T-helper 2 cell treated with Interferon-gamma antibody and Interleukin-4, amounts not matched to agents 100 ng/mL and 5 ng/mL, for 36 hours (primary cell): ENCODE measurements at regions not wholly inside any gene's neighbourhood (a gene's known extent, or its start where the extent isn't known, plus 50 kb on each side); places are given as distances from the start of the nearest gene placed in this dataset.
"Not testable (repeated sequence)": the region's sequence is repeated elsewhere in the genome, so short reads cannot be mapped to it uniquely, and the experiment has no call there.

ENCODE experiments used
- intact Hi-C: fragments of 100-400 bp; cut with micrococcal nuclease; formaldehyde crosslinking; loops from one replicate; pipeline ENCODE4 v1.15.1; 2023

DNA sequence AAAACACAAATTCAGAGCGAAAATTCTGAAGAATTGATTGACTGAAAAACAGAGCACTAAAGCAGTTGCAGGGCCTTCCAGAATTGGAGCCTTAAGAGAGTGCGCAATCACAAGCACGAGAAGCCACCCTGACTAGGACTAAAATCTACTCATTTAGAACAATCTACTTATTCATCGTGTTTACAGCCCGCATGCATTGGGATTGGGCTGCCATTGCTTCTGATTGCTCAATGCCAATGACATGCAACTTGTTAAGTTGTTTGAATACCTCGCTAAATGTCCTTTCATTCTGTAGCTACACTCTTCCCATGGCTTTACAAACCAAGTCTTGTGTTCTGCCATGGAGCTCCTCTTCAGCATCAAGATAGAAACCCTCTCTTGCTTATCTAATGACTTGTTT, 425.9 kb upstream of the POM121L12 start:
- intact Hi-C loops = no loop called here

DNA sequence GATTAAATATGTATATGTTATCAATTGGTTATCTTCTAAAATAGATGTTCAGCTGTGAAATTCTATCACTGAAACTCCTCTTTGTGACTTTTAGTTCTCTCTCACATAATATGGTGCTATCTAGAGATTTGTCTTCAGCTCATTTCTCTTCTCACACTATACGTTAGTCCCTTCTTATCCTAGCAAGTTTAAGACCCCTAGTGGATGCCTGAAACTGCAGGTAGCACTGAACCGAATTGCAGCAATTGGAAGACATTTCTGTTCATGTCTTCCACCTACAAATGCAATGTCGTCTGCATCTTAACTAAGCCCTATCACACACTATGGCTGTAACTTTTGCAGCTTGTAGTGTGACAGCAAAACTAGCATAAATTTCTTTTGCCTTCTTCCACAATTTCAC, 442.7 kb upstream of the POM121L12 start:
- intact Hi-C loops = no loop called here

DNA sequence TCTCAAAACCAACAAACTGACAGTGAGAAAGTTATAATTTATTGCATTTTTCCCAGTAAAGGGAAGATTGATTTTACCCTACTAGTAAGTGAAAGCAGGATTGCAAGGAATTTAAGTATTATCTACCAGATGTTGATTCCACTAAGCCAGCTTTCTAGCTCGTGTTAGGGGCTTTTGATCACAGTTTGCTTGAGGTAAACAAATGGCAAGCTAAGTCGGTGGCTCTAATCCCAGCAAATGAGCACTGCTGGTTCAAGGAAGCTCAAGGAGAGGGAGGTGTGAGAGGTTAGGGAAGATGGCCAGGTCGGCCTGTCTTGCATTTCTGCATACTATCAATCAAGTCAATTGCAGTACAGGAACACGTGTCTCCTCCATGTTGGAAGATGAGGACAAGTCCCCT, 448.7 kb upstream of the POM121L12 start:
- intact Hi-C loops = no loop called here

DNA sequence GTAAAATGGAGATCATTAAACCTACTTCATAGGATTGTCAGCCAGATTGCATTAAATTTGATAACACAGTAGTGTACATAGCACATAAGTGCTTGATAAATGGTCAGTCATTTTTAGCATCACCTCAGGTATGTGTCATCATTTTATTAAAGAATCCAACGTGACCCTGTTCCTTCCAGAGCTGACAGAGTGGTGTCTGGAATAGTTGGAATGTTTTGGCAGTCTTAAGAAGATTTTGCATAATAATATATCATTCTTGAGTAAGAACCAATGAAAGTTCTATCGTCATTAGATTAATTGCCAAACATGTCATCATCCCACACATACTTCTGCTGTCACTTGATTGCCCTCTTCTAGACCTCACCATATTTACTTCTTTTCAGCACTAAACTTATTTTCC, 451.4 kb upstream of the POM121L12 start:
- intact Hi-C loops = no loop called here

DNA sequence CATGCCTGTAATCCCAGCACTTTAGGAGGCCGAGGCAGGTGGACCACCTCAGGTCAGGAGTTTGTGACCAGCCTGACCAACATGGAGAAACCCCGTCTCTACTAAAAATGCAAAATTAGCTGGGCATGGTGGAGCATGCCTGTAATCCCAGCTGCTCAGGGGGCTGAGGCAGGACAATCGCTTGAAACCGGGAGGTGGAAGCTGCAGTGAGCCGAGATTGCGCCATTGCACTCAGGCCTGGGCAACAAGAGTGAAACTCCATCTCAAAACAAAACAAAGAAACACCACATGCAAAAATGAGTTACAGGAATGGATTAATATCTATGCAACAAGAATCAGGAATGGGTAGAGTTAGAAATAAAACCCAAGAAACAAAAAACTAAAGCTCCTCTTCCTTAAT, 462.3 kb upstream of the POM121L12 start:
- intact Hi-C loops = not testable (repeated sequence)

DNA sequence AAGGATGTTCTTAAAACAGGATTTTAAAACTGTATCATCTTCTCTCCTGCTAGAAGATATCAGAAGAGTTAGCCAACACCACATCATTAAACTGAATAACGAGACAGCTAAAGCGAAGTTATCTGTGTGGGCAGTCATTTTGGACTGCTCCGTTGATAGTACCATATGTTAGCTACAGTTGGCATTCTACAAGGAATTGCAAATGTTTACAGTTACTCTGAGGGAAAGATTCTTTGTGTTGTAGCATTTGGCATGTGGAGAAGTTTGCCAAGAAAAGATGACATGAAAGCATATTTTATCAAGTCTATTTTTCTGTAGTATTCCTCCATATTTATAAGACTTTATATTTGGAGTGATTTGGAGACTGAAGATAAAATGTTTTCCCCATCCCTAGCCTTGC, 464.4 kb upstream of the POM121L12 start:
- intact Hi-C loops = no loop called here

DNA sequence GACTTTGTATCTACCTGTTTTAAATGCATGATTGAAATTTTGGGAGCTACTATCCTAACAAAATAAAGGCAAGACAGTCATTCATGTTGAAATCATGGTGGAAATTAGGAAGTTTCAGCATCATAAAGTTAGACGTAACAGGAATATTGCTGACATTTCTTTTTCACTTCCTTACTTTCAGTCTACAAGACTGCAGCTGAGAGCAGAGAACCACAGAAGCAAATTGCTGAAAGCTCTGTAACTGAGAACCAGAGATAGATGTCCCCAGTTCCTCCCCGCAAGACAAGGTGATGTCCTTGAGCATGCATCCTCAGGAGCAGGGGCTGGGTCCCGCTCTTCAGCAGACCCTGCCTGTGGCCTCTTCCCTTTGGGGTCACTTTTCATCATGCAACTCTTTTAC, 466.3 kb upstream of the POM121L12 start:
- intact Hi-C loops = no loop called here

DNA sequence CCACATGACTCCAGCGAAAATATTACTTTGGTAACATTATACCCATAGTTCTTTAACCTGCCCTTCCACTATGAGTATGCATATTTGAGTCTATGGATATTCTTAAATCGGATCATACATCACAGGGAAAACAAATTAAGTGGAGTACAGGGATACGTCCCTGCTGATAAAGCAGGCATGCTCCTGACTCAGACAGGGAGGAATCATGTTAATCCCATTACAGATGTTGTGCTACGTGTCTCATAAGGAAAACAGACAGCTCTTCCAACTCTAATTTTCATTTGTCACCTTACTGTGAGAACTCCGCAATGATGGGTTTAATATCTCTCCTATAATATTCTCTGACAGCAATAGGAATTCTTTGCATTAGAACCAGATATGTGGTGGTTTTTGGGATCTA, 469.5 kb upstream of the POM121L12 start:
- intact Hi-C loops = no loop called here

DNA sequence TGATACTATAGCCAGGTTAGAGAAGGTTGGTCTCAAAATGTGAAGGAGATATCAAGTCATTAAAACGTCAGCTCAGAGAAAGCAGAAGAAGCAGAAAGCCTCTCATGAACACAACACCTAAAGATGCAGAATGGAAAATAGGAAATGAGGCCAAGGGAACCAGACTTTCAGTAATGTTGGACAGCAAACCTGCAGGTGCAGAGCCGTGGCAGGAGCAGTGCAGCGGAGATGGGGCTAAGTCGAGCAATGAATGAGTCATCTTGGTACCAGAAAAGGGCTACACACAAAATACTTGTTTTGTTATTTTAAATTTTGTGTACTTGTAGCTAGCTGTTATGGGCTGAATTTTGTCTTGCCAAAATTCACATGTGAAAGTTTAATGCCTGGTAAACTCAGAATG, 479.6 kb upstream of the POM121L12 start:
- intact Hi-C loops = no loop called here

DNA sequence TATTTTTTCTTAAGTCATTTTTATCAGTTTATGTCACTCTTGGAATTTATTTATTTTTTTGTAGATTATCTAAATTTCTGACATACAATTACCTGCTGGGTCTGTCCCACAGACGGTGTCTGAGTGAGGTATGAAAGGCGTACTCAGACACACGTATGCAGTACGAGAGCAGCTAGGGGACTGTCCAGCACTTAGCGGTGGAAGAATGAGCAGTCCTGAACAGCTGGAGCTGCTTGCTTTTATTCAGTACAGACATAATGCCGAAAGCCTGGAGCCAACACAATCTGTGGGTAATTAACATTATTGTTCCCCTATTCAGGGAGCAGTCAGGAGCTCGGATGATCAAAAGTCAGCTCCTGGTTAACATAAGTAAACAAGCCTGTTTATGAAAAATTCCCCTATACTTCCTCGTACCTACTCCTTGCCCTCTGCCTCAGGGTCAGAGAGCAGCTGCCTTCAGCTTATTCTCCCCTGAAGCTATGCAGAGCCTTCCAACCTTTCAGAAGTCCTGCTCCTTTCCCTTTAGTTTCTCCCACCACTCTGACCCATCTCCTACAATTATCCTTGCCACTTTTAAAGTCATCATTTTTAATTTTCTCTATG, 488.0 kb upstream of the POM121L12 start:
- intact Hi-C loops = no loop called here

DNA sequence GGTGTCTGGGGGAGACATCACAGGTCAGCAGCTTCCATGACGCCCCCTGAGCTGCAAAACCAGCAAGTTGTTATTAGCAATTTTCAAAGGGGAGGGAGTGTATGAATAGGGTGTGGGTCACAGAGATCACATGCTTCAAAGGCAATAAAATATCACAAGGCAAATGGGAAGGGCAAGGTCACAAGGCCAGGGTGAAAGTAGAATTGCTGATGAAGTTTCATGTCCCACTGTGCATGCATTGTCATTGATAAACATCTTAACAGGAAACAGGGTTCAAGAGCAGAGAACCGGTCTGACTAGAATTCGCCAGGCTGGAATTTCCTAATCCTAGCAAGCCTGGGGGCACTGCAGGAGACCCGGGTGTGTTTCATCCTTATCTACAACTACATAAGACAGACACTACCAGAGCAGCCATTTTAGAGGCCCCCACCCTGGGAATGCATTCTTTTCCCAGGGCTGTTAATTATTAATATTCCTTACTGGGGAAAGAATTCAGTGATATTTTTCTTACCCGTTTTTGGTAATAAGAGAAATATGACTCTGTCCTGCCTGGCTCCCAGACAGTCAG, 494.2 kb upstream of the POM121L12 start:
- intact Hi-C loops = not testable (repeated sequence)

DNA sequence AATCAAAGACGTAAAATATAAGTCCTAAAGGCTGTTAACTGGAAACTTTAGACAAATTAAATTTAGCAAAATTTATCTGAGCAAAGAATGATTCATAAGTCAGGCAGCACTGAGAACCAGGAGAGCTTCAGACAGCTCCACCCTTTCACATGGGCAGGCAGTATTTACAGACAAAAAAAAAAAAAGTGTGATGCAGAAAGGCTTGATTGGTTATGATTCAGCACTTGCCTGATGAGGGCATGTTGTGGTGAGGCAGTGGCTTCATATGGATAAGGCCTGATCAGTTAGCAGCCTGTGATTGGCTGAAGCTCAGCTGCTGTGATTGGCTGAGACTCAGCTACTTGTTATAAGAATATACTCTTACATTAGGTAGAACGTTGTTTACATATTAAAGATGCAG, 495.4 kb upstream of the POM121L12 start:
- intact Hi-C loops = no loop called here

DNA sequence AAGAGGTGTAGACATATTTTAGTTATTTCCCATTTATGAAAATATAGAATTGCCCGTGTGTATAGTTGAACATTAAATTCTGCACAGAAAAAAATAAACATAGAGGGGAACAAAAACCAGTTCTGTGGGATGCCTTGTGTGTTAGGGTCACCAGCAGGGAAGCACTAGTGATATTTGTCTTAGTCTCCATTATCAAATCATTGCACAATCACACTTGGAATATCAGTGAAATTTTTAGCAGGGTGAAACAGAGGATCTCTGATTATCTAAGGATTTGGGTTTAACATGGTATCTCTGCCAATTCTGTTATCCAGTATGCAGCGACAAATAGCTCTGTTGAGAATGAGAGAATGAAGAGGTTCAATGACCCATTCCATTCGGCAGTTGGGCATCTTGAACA, 496.0 kb upstream of the POM121L12 start:
- intact Hi-C loops = no loop called here

DNA sequence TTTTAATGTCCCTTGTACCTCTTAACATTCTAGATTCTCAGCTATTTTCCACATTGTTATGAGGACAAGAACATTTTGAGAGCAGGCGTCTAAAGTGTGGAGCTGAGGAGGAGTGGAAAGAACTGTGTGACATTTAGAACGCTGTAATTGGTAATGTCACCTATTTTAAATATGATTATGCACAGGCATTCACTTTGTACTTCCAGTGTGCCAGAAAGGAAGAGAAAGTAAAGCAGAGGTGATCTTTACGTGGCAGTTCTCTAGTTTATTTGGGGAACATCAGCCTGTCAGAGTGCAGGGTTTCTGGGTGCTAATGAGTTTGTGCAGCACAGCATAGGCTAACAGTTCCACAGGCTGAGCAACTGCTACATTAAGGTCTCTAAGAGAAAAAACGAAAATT, 498.4 kb upstream of the POM121L12 start:
- intact Hi-C loops = no loop called here

DNA sequence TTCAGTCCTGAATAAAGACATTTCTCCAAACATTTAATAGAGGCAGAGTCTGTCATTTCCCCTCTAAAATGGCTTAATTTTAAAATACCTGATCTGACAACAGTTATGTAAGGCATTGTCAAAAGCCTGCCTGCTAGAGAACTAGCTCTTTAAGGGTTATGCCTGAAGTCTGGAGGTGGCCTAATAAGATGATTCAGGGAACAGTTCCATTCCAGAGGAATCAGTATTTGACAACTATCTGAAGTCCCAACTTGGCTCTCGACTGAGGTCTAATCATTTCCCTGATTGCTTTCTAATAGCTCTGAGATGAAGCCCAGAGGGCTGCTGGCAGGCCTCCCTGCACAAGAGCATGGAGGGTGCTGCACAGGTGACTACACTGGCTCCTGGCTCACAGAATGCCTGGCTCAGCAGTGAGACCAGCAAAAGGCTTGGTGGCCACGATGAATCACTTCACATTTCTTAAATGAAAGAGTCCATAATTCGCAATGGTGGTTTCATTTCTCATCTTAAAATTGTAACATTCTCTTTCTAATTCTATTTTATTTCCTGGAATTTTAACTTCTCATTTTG, 509.6 kb upstream of the POM121L12 start:
- intact Hi-C loops = no loop called here

DNA sequence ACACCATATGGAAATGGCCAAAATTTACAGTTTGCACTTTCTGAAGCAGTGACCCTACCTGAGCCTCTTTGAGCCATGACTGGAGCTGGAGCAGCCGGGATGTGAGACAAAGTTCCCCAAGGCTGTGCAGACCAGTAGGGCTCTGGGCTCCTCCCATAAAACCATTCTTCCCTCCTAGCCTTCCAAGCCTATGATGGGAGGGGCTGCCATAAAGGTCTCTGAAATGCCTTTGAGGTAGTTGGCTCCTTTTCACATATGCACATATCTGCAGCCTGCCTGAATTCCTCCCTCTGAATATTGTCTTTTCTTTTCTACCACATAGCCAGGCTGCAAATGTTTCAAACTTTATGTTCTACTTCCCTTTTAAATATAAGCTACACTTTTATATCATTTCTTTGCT, 516.6 kb upstream of the POM121L12 start:
- intact Hi-C loops = no loop called here

DNA sequence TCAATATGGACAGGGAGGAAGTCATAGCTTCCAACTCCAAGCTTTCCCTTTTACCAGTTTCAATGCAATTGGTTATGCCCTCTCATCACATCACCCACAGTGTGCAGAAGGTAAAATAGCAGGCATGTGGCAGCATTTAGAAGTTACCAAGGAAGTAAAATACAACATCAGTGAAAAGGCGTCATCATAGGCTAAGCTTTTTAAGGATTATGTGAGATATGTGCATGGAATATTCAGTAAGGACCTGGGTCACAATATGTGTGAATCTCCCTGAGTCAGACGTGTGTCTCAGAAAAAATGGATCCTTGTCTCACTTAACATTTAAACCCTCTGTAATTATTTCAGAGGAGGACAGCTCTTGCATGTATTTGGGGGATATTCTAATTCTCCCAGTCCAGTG, 522.8 kb upstream of the POM121L12 start:
- intact Hi-C loops = no loop called here

DNA sequence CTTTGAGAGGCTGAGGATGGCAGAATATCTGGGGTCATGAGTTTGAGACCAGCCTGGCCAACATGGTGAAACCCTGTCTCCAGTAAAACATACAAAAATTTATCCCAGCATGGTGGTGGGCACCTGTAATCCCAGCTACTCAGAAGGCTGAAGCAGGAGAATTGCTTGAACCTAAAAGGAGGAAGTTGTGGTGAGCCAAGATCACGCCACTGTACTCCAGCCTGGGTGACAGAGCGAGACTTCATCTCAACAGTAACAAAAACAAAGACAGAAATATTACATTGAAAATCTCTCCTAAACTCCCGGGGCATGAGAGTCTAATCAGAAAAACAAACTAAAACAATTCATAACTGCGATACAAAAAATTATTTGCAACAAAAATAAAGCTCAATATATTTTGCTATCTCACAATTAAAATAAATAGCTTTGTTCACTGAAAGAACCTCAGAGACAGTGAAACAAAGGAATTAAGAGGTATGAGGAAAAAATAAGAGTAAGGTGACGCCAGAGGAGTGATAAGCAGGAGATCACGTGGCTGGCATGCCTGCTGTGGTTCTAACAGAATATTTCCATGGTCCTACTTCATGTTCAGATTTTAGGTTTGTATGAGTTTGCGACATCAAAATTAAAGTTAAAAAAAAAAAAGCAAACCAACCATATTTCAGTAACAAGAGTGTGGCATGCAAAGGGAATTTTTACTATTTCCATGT, 527.7 kb upstream of the POM121L12 start:
- intact Hi-C loops = no loop called here

DNA sequence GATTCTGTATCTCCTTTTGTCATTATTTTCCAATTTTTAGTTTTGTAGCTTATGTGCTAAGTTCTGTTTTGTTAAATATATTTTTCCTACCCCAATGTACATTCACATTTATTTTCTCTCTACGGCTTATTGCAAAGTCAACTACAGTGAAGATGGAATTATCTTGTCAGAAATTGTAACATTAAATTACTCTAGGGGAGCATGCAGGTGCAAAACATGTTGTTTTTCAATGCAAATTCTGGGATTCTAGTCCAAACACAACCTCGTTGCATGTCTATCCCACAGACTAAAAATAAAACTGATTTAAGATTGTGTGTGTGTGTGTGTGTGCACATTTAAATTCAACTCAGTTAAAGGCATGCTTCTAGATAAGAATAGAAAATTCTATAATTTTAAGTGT, 529.1 kb upstream of the POM121L12 start:
- intact Hi-C loops = no loop called here

DNA sequence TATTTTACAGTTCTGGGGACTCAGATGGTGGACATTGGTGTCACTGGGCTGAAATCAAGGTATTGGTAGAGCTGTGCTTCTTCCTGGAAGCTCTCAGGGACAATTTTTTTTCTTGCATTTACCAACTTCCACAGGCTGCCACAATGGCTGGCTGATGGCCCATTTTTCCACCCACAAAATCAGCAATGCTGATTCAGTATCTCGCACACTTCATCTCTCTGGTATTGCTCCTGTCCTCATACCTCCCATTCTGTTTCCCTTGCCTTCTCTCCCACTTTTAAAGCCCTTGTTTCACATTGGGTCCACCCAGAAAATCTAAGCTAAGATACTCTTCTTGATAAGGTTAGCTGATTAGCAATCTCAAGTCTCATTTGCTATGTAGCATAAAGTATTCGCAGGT, 530.9 kb upstream of the POM121L12 start:
- intact Hi-C loops = no loop called here

DNA sequence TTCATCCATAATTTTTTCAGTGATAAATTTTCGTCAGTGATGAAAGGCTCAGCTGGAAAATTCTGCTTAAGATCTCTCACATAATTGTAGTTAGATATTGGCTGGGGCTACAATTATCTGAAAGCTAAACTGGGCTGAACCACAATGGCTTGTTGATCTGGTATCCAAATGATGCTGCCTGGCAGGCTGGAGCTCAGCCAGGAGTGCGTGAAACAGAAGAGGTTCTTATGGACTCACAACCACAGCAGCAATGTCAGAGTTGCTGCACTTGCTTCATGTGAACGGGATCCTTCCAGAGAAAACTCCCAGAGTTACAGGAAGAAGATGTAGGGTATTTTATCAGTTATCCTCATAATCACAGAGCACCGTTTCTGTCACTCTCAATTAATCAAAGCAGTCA, 533.2 kb upstream of the POM121L12 start:
- intact Hi-C loops = no loop called here

DNA sequence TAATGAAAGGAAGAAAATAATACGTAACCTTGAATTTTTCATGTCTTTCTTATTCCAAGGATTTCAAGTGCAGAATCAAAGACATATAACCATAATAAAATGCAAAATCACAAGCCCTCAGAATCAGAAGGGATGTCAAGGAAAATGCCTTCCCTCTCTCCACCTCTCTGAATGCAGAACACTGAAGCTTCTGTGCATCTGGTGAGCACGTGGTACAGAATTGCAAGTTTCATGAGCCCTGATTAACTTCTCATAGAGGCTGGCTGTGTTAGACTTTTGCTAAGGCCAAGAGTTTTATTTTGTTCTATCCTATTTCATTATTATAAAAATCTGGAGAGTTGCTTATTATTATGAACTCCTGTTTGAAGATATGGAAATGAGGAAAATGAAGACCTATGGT, 533.7 kb upstream of the POM121L12 start:
- intact Hi-C loops = no loop called here

DNA sequence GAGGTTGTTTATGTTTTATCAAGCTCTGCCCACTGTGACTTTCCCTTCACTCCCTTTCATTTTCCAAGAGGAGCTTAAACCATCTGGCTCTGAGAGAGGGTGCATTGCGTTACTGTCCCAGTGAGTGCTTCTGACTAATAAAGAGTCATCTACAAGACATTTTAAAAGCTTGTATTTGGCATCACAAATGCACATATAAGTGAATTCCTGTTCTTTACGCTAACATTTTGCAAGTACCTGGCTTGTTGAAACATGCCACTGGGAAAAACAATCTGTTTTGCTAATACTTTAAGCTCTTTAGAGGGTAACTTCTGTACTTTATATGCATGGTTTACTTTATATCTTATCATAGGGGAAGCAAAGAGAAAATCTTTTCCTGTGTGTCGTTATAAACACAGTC, 534.6 kb upstream of the POM121L12 start:
- intact Hi-C loops = no loop called here
